SU-DHL-6 (cell line): ENCODE measurements at regions not wholly inside any gene's neighbourhood (a gene's known extent, or its start where the extent isn't known, plus 50 kb on each side); places are given as distances from the start of the nearest gene placed in this dataset.

Source experiments
- H2AFZ ChIP-seq: fragments of 200-600 bp; sonication (generic); 2 replicates; pipeline ENCODE4 v1.6.1; 2014; ENCODE audit warnings: low read depth, mild to moderate bottlenecking, moderate library complexity, mixed read lengths, antibody characterized with exemption, low read length; ENCODE audit not compliant: severe bottlenecking
- H3F3A ChIP-seq: fragments of 200-600 bp; shearing (Covaris generic); 2 replicates; pipeline ENCODE4 v1.6.0; 2016; ENCODE audit warnings: antibody characterized with exemption, mild to moderate bottlenecking; ENCODE audit not compliant: insufficient read depth
- H3K27ac ChIP-seq: fragments of 200-600 bp; sonication (generic); 2 replicates; pipeline ENCODE4 v1.5.1; 2016; ENCODE audit warnings: low read depth, mild to moderate bottlenecking, low read length, moderate library complexity, mixed read lengths
- H3K27me3 ChIP-seq: fragments of 200-600 bp; sonication (generic), shearing (Covaris generic); 2 replicates; pipeline ENCODE4 v1.6.0; 2014; ENCODE audit warnings: mild to moderate bottlenecking, low read length
- H3K36me3 ChIP-seq: fragments of 200-600 bp; sonication (generic); 2 replicates; pipeline ENCODE4 v1.6.1; 2014; ENCODE audit warnings: mild to moderate bottlenecking, low read length, mixed read lengths
- H3K4me2 ChIP-seq: fragments of 300-600, 200-600 bp; shearing (Covaris generic), sonication (generic); 2 replicates; pipeline ENCODE4 v1.6.0; 2014; ENCODE audit warnings: low read length, low read depth, mild to moderate bottlenecking; ENCODE audit not compliant: poor library complexity, severe bottlenecking
- H3K4me3 ChIP-seq: fragments of 200-600 bp; sonication (generic); 2 replicates; pipeline ENCODE4 v1.5.1; 2014; ENCODE audit warnings: antibody characterized with exemption, low read length, mild to moderate bottlenecking, mixed read lengths; ENCODE audit not compliant: insufficient read depth, poor library complexity, severe bottlenecking
- H3K79me2 ChIP-seq: fragments of 200-600 bp; sonication (generic); 2 replicates; pipeline ENCODE4 v1.6.1; 2014; ENCODE audit warnings: mild to moderate bottlenecking, low read length, moderate library complexity; ENCODE audit not compliant: insufficient read depth
- H3K9ac ChIP-seq: fragments of 200-600 bp; sonication (generic); 2 replicates; pipeline ENCODE4 v1.7.0; 2014; ENCODE audit warnings: mild to moderate bottlenecking, low read length
- H3K9me2 ChIP-seq: fragments of 200-600 bp; sonication (generic); replicated peaks from 2 replicates; pipeline ENCODE4 v1.6.1; 2014; ENCODE audit warnings: low read length; ENCODE audit not compliant: insufficient read depth
- H3K9me3 ChIP-seq: fragments of 200-600 bp; sonication (generic); 2 replicates; pipeline ENCODE4 v1.6.1; 2014; ENCODE audit warnings: low read length, mixed read lengths; ENCODE audit not compliant: insufficient read depth
- H4K20me1 ChIP-seq: fragments of 200-600 bp; sonication (generic); 2 replicates; pipeline ENCODE4 v1.6.1; 2014; ENCODE audit warnings: low read depth, mild to moderate bottlenecking, antibody characterized with exemption, low read length, moderate library complexity, mixed read lengths
- CTCF ChIP-seq: fragments of 200-600 bp; sonication (generic); IDR thresholded peaks from one replicate; pipeline ENCODE4 v1.5.1; 2017; ENCODE audit warnings: antibody characterized with exemption, mild to moderate bottlenecking, low read length, moderate library complexity; ENCODE audit not compliant: insufficient read depth, poor library complexity, severe bottlenecking
- EZH2phosphoT487 ChIP-seq: fragments of 200-600 bp; sonication (generic), shearing (Covaris generic); conservative IDR thresholded peaks from 2 replicates; pipeline ENCODE4 v1.6.1; 2018; ENCODE audit warnings: mild to moderate bottlenecking, antibody characterized with exemption, low read length, moderate library complexity, mixed read lengths

DNA sequence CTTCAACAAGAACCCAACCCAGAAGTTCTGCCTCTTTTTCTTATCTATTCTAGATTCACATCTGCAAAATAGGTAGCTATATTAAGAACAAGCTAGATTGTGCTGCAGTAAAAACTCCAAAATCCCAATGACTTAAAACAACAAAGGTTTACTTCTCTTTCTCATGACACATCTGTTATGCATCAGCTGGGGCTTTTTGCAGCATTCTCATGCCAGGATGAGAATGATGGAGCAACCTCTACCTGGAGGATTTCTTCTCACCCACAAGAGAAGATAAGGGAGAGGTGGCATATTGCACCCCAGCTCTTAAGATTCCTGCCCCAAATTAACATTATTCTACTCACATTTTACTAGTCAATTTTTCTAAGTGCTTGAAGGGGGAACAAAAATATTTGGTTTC is 152.3 kb upstream of the SPAG17 start:
- Histone ChIP-seq H4K20me1 (no peaks in the 10 kb centered on the region), H3K4me3 (no peak overlapping the region), H3K27ac (no peak overlapping the region), H3F3A (no peaks in the 10 kb centered on the region), H3K79me2 (no peaks in the 10 kb centered on the region), H2AFZ (peak overlapping the region; percentile 35), H3K36me3 (no peaks in the 10 kb centered on the region), H3K4me2 (peak overlapping the region; percentile 4), H3K9me2 (no peaks in the 10 kb centered on the region), H3K27me3 (no peaks in the 10 kb centered on the region), H3K9me3 (no peaks in the 10 kb centered on the region), H3K9ac (no peak overlapping the region)
- no peak for TF ChIP-seq CTCF

GRCh38 chr1:118335331-118335732 is 150.3 kb upstream of the SPAG17 start:
- Histone ChIP-seq H3K27ac (peak overlapping the region; percentile 50), H3K4me2 (peak overlapping the region; percentile 37), H3K9ac (no peak overlapping the region), H3K27me3 (no peaks in the 10 kb centered on the region), H3F3A (no peaks in the 10 kb centered on the region), H4K20me1 (no peaks in the 10 kb centered on the region), H3K9me2 (no peaks in the 10 kb centered on the region), H2AFZ (no peak overlapping the region), H3K9me3 (no peaks in the 10 kb centered on the region), H3K36me3 (no peaks in the 10 kb centered on the region), H3K4me3 (no peak overlapping the region), H3K79me2 (no peaks in the 10 kb centered on the region)
- no peak for TF ChIP-seq EZH2phosphoT487
- no peak for TF ChIP-seq CTCF

GRCh38 chr1:118334506-118334905 is 149.5 kb upstream of the SPAG17 start:
- no peak overlapping the region for H3K4me3 ChIP-seq
- H3K9ac ChIP-seq = no peak overlapping the region
- TF ChIP-seq CTCF = no peak
- TF ChIP-seq EZH2phosphoT487 = no peak
- H3K27me3 ChIP-seq = no peaks in the 10 kb centered on the region
- H3K27ac ChIP-seq = no peak overlapping the region
- no peaks in the 10 kb centered on the region for H3K9me3 ChIP-seq
- no peaks in the 10 kb centered on the region for H3F3A ChIP-seq
- peak overlapping the region; percentile 37 for H3K4me2 ChIP-seq
- no peaks in the 10 kb centered on the region for H3K9me2 ChIP-seq
- H4K20me1 ChIP-seq = no peaks in the 10 kb centered on the region
- no peaks in the 10 kb centered on the region for H3K79me2 ChIP-seq
- no peak overlapping the region for H2AFZ ChIP-seq
- no peaks in the 10 kb centered on the region for H3K36me3 ChIP-seq
